ENCODE measurements at regions not wholly inside any gene's neighbourhood (a gene's known extent, or its start where the extent isn't known, plus 50 kb on each side); places are given as distances from the start of the nearest gene placed in this dataset.

- TF ChIP-seq CTCF (IDR thresholded peaks at IDR 0.05 in 4 of 5, conservative IDR thresholded peaks at IDR 0.05 in 1 of 5) (no peak), POLR2A (IDR thresholded peaks at IDR 0.05) (no peak)
These were observed 285.5 kb upstream of the SLCO3A1 start for GRCh38 chr15:91568036-91568435.

Measured in gastrocnemius medialis (tissue), 4 donors.